HEK293 (cell line): ENCODE measurements at regions not wholly inside any gene's neighbourhood (a gene's known extent, or its start where the extent isn't known, plus 50 kb on each side); places are given as distances from the start of the nearest gene placed in this dataset.

Experiments
- BCL11A ChIP-seq: fragments of 450-650 bp; formaldehyde crosslinking; IDR thresholded peaks from 2 replicates; pipeline ENCODE4 v1.5.1; 2016; ENCODE audit warnings: low read depth, missing biosample characterization, missing genetic modification characterization
- HOXA7 ChIP-seq: sonication (generic); formaldehyde crosslinking; IDR thresholded peaks from 2 replicates; pipeline ENCODE4 v1.8.1; 2022; ENCODE audit warnings: missing genetic modification reagents, borderline replicate concordance
- SP7 ChIP-seq: fragments of 450-650 bp; formaldehyde crosslinking; IDR thresholded peaks from 2 replicates; pipeline ENCODE4 v1.5.1; 2016; ENCODE audit warnings: missing biosample characterization, missing genetic modification characterization
- ZNF10 ChIP-seq: fragments of 450-650 bp; formaldehyde crosslinking; IDR thresholded peaks from 2 replicates; pipeline ENCODE4 v1.5.1; 2017; ENCODE audit warnings: missing biosample characterization, missing genetic modification characterization
- ZNF24 ChIP-seq: fragments of 450-650 bp; formaldehyde crosslinking; IDR thresholded peaks from 2 replicates; pipeline ENCODE4 v1.5.1; 2016; ENCODE audit warnings: missing biosample characterization, missing genetic modification characterization
- ZNF335 ChIP-seq: fragments of 450-650 bp; formaldehyde crosslinking; conservative IDR thresholded peaks from 2 replicates; pipeline ENCODE4 v1.5.1; 2016; ENCODE audit warnings: missing biosample characterization, missing genetic modification characterization
- ZNF423 ChIP-seq: fragments of 450-650 bp; formaldehyde crosslinking; IDR thresholded peaks from 2 replicates; pipeline ENCODE4 v1.5.1; 2016; ENCODE audit warnings: missing biosample characterization, missing genetic modification characterization
- ZNF501 ChIP-seq: fragments of 450-650 bp; formaldehyde crosslinking; IDR thresholded peaks from 2 replicates; pipeline ENCODE4 v1.5.1; 2016; ENCODE audit warnings: missing biosample characterization, missing genetic modification characterization
- ZNF626 ChIP-seq: fragments of 450-650 bp; sonication (Bioruptor Pico); formaldehyde crosslinking; IDR thresholded peaks from 2 replicates; pipeline ENCODE4 v1.5.1; 2018; ENCODE audit warnings: missing biosample characterization, missing genetic modification characterization, inconsistent platforms
- TF ChIP-seq, protein P1 (sequence below): fragments of 450-650 bp; formaldehyde crosslinking; IDR thresholded peaks from 2 replicates; pipeline ENCODE4 v1.5.1; 2016; ENCODE audit warnings: missing biosample characterization, missing genetic modification characterization
- TF ChIP-seq, protein P2 (sequence below): sonication (generic); formaldehyde crosslinking; IDR thresholded peaks from 2 replicates; pipeline ENCODE4 v1.8.1; 2022; ENCODE audit warnings: mild to moderate bottlenecking, moderate library complexity, missing genetic modification reagents
- TF ChIP-seq, protein P3 (sequence below): fragments of 450-650 bp; formaldehyde crosslinking; IDR thresholded peaks from 2 replicates; pipeline ENCODE4 v1.5.1; 2016; ENCODE audit warnings: missing biosample characterization, missing genetic modification characterization
- TF ChIP-seq, protein P4 (sequence below): fragments of 450-650 bp; formaldehyde crosslinking; conservative IDR thresholded peaks from 2 replicates; pipeline ENCODE4 v1.5.1; 2016; ENCODE audit warnings: low read depth, missing biosample characterization, missing genetic modification characterization
- TF ChIP-seq, protein P5 (sequence below): fragments of 450-650 bp; formaldehyde crosslinking; IDR thresholded peaks from 2 replicates; pipeline ENCODE4 v1.5.1; 2017; ENCODE audit warnings: missing biosample characterization, mild to moderate bottlenecking, missing genetic modification characterization, moderate library complexity

DNA sequence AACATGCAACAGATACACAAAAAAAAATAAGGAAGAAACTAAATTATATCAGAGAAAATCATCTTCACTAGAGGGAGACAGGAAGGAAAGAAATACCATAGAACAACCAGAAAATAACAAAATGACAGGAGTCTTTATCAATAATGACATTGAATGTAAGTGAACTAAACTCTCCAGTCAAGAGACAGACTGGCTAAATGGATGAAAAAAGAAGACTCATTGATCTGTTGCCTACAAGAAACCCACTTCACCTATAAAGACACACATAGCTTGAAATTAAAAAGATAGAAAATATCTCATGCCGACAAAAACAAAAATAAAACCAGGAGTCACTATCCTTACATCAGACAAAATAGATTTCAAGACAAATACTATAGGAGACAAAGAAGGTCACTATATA lies 593.1 kb upstream of the USP24 start:
- TF ChIP-seq, protein P1, sequence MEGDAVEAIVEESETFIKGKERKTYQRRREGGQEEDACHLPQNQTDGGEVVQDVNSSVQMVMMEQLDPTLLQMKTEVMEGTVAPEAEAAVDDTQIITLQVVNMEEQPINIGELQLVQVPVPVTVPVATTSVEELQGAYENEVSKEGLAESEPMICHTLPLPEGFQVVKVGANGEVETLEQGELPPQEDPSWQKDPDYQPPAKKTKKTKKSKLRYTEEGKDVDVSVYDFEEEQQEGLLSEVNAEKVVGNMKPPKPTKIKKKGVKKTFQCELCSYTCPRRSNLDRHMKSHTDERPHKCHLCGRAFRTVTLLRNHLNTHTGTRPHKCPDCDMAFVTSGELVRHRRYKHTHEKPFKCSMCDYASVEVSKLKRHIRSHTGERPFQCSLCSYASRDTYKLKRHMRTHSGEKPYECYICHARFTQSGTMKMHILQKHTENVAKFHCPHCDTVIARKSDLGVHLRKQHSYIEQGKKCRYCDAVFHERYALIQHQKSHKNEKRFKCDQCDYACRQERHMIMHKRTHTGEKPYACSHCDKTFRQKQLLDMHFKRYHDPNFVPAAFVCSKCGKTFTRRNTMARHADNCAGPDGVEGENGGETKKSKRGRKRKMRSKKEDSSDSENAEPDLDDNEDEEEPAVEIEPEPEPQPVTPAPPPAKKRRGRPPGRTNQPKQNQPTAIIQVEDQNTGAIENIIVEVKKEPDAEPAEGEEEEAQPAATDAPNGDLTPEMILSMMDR, result no peak
- no peak for TF ChIP-seq HOXA7
- no peak for TF ChIP-seq ZNF626 (tag by site-specific recombination)
- TF ChIP-seq ZNF24 (tag by site-specific recombination), result no peak
- TF ChIP-seq, protein P2, sequence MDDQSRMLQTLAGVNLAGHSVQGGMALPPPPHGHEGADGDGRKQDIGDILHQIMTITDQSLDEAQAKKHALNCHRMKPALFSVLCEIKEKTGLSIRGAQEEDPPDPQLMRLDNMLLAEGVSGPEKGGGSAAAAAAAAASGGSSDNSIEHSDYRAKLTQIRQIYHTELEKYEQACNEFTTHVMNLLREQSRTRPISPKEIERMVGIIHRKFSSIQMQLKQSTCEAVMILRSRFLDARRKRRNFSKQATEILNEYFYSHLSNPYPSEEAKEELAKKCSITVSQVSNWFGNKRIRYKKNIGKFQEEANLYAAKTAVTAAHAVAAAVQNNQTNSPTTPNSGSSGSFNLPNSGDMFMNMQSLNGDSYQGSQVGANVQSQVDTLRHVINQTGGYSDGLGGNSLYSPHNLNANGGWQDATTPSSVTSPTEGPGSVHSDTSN (CRISPR knock-in tag), result no peak
- TF ChIP-seq ZNF10 (tag by site-specific recombination), result no peak
- TF ChIP-seq BCL11A (tag by site-specific recombination), result no peak
- TF ChIP-seq ZNF501 (tag by site-specific recombination), result no peak
- TF ChIP-seq, protein P3, sequence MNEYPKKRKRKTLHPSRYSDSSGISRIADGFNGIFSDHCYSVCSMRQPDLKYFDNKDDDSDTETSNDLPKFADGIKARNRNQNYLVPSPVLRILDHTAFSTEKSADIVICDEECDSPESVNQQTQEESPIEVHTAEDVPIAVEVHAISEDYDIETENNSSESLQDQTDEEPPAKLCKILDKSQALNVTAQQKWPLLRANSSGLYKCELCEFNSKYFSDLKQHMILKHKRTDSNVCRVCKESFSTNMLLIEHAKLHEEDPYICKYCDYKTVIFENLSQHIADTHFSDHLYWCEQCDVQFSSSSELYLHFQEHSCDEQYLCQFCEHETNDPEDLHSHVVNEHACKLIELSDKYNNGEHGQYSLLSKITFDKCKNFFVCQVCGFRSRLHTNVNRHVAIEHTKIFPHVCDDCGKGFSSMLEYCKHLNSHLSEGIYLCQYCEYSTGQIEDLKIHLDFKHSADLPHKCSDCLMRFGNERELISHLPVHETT (tag by site-specific recombination), result no peak
- TF ChIP-seq, protein P4, sequence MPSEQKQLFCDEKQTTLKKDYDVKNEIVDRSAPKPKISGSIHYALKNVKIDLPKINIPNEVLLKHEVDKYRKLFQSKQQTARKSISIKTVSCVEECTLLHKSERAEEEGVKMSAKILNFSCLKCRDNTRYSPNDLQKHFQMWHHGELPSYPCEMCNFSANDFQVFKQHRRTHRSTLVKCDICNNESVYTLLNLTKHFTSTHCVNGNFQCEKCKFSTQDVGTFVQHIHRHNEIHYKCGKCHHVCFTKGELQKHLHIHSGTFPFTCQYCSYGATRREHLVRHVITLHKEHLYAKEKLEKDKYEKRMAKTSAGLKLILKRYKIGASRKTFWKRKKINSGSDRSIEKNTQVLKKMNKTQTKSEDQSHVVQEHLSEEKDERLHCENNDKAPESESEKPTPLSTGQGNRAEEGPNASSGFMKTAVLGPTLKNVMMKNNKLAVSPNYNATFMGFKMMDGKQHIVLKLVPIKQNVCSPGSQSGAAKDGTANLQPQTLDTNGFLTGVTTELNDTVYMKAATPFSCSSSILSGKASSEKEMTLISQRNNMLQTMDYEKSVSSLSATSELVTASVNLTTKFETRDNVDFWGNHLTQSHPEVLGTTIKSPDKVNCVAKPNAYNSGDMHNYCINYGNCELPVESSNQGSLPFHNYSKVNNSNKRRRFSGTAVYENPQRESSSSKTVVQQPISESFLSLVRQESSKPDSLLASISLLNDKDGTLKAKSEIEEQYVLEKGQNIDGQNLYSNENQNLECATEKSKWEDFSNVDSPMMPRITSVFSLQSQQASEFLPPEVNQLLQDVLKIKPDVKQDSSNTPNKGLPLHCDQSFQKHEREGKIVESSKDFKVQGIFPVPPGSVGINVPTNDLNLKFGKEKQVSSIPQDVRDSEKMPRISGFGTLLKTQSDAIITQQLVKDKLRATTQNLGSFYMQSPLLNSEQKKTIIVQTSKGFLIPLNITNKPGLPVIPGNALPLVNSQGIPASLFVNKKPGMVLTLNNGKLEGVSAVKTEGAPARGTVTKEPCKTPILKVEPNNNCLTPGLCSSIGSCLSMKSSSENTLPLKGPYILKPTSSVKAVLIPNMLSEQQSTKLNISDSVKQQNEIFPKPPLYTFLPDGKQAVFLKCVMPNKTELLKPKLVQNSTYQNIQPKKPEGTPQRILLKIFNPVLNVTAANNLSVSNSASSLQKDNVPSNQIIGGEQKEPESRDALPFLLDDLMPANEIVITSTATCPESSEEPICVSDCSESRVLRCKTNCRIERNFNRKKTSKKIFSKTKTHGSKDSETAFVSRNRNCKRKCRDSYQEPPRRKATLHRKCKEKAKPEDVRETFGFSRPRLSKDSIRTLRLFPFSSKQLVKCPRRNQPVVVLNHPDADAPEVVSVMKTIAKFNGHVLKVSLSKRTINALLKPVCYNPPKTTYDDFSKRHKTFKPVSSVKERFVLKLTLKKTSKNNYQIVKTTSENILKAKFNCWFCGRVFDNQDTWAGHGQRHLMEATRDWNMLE (tag by site-specific recombination), result no peak
- no peak for TF ChIP-seq ZNF335
- no peak for TF ChIP-seq ZNF423 (tag by site-specific recombination)
- TF ChIP-seq, protein P5, sequence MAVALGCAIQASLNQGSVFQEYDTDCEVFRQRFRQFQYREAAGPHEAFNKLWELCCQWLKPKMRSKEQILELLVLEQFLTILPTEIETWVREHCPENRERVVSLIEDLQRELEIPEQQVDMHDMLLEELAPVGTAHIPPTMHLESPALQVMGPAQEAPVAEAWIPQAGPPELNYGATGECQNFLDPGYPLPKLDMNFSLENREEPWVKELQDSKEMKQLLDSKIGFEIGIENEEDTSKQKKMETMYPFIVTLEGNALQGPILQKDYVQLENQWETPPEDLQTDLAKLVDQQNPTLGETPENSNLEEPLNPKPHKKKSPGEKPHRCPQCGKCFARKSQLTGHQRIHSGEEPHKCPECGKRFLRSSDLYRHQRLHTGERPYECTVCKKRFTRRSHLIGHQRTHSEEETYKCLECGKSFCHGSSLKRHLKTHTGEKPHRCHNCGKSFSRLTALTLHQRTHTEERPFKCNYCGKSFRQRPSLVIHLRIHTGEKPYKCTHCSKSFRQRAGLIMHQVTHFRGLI (tag by site-specific recombination), result no peak
- TF ChIP-seq SP7 (tag by site-specific recombination), result no peak
